ENCODE measurements at regions not wholly inside any gene's neighbourhood (a gene's known extent, or its start where the extent isn't known, plus 50 kb on each side); places are given as distances from the start of the nearest gene placed in this dataset.

- intact Hi-C loops (cut with DNase I) = no loop called here
- DNase-seq = no peak
Observed at GRCh38 chr18:25445430-25445829, 93.5 kb upstream of the ZNF521 start.

- intact Hi-C loops (cut with DNase I) = no loop called here
- DNase-seq = no peak
Observed at GRCh38 chr18:25443776-25444175, 91.8 kb upstream of the ZNF521 start.

DNA sequence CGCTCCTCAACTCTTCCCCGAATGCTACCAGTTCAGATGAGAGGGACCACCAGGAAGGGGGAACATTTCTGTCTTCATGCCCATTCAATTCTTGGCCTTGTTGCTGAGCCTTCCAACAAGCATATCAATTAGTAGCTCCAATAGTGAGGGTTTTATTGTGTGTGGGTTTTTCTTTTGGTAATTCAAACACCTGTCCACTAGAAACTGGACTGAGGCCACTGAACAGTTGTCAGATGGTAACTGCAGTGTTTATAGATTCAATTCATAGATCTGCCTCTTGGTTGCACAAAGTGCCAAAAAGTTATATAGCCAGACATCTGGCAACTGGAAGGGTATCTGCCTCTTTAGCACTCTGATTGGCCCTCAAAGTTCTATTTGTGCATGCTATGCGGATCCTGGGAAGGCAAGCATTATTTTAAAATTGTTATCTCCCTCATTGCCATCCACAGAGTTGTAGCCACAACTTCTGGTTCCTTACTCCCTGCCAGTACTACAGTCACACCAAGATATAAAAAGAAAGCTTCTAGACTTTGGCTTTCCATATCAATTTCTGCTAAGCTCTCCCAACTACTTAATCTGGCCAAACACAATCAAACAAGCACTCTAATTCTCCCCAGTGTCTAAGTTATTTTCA is 83.3 kb upstream of the ZNF521 start:
- intact Hi-C loops (cut with DNase I) = no loop called here
- DNase-seq = no peak

GRCh38 chr18:25434745-25435144 is 82.8 kb upstream of the ZNF521 start:
- intact Hi-C loops (cut with DNase I) = no loop called here
- DNase-seq = no peak

- DNase-seq = no peak
- intact Hi-C loops (cut with DNase I) = no loop called here
Observed at GRCh38 chr18:25433590-25433989, 81.6 kb upstream of the ZNF521 start.

GRCh38 chr18:25425024-25425423 is 73.1 kb upstream of the ZNF521 start:
- no peak for DNase-seq
- intact Hi-C loops (cut with DNase I) = no loop called here

DNA sequence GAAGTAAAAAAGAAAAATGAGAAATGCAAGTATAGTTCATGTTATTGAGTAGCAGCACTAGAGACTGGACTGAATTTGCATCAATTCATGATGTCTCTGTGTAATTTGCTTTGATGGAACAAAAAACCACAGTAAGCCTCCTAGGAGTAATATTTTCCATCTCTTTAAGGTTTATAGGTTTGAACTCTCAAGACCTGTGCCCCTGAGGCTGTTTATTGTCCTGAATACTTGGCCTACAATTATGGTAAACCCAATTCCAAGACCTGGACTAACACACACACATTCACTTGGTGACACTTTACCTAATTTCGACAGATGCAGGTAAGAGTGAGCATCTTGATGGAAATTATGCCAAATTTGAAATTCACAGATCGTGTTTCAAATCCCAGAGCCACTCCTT is 71.8 kb upstream of the ZNF521 start:
- DNase-seq = no peak
- intact Hi-C loops (cut with DNase I) = no loop called here

DNA sequence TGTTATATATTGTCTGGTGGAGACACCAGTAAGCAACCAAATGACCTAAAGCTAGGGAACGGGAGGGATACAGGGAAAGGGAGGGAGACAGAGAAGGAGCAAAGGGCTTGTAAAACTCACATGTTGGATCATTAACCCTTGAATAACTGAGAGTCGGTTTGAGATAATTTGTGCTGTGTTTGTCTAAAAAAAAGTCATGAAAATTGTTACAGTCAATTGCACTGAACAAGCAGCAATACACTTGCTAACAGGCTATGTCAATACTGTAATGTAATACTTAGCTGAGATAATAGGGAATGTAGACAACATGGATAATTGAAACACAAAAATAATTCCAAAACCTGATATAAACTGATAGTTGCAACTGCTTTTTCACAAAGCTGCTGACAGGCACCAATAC is 71.3 kb upstream of the ZNF521 start:
- no peak for DNase-seq
- intact Hi-C loops (cut with DNase I) = no loop called here

GRCh38 chr18:25422230-25422629 is 70.3 kb upstream of the ZNF521 start:
- DNase-seq = no peak
- intact Hi-C loops (cut with DNase I) = no loop called here

DNA sequence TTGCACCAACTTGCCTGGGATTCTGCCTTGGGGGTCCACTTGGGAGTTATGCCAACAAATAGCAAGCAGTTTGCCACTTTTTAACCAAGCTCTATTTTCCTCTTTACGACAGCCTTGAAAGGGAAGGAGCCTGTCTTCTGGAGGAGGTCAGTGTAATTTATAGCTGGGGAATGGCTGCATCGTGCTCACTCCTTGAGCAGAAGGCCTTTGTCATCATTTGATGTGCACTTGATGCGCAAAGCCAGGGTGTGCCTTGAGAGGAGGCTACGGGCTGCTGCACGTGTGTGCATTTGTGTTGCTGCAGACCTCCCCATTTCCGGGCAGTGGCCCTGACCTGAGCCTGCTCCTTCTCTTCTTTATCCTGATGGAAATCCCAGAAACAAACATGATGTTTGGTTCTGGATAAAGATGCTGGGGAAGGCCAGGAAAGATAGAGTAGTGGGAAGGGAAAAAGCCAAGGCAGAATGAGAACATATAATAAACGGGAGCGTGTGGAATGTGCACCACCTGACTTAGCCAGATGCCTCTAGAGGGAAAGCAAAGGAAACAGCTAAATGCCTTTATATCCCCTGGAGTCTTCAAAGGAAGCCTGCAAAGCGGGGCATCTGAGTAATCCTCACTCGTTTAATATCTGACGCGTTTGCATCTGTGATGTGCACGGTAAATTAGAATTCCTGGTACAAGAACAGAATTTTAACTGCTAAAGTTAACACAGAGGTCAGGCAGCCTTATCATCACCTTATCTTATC is 68.3 kb upstream of the ZNF521 start:
- DNase-seq = no peak
- intact Hi-C loops (cut with DNase I) = no loop called here

- DNase-seq = no peak
- intact Hi-C loops (cut with DNase I) = no loop called here
Observed at GRCh38 chr18:25416374-25416773, 64.4 kb upstream of the ZNF521 start.

DNA sequence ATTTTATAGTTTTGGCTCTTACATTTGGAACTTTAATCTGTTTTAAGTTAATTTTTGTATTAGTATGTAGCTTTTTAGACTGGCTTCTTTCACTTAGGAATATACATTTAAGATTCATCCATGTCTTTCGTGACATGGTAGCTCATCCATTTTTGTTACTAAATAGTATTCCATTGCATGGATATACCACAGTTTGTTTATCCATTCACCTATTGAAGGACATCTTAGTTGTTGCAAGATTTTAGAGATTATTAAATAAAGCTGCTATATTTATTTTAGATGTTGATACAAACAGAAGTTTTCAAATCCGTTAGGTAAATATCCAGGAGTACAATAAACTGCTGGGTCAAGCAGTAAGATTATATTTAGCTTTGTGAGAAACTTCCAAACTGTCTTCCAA is 58.0 kb upstream of the ZNF521 start:
- intact Hi-C loops (cut with DNase I) = no loop called here
- no peak for DNase-seq

GRCh38 chr18:25408293-25408692 is 56.3 kb upstream of the ZNF521 start:
- intact Hi-C loops (cut with DNase I) = no loop called here
- DNase-seq = no peak

Measured in head of caudate nucleus (tissue), 42 donors.